Activated CD4-positive, alpha-beta T cell treated with anti-CD3 and anti-CD28 coated beads, Interleukin-2, amount 10 ng/mL, durations not matched to agents 7 days and 5 days (primary cell): ENCODE measurements at regions not wholly inside any gene's neighbourhood (a gene's known extent, or its start where the extent isn't known, plus 50 kb on each side); places are given as distances from the start of the nearest gene placed in this dataset.

Experiments used
- CTCF ChIA-PET: fragments of 350-600 bp; sonication (Branson Sonifier 250); formaldehyde crosslinking; loops from one replicate; lab custom pipeline; 2021; ENCODE audit warnings: antibody characterized with exemption; lab: Charles Lee
- POLR2A ChIA-PET: fragments of 350-600 bp; sonication (Branson Sonifier 250); formaldehyde crosslinking; loops from one replicate; lab custom pipeline; 2021; ENCODE audit warnings: antibody characterized with exemption; lab: Charles Lee
- DNase-seq: peaks from one replicate; pipeline ENCODE4 v3.0.0-alpha.2; 2020
- H3K27ac Mint-ChIP-seq: one replicate; pipeline ENCODE4 v1.8.0; 2021; ENCODE audit warnings: mild to moderate bottlenecking, moderate library complexity, mixed read lengths
- H3K27me3 Mint-ChIP-seq: one replicate; pipeline ENCODE4 v1.8.0; 2021; ENCODE audit warnings: mixed read lengths
- H3K36me3 Mint-ChIP-seq: one replicate; pipeline ENCODE4 v1.8.0; 2021; ENCODE audit warnings: low read depth, mixed read lengths
- H3K4me1 Mint-ChIP-seq: one replicate; pipeline ENCODE4 v1.8.0; 2021; ENCODE audit warnings: mixed read lengths
- H3K4me3 Mint-ChIP-seq: one replicate; pipeline ENCODE4 v1.8.0; 2021; ENCODE audit warnings: mild to moderate bottlenecking, moderate library complexity, mixed read lengths
- H3K9me3 Mint-ChIP-seq: one replicate; pipeline ENCODE4 v1.8.0; 2021; ENCODE audit warnings: mixed read lengths

- CTCF ChIA-PET = no interaction called here
- Mint-ChIP-seq H3K4me1 (no peaks in the 10 kb centered on the region), H3K36me3 (no peaks in the 10 kb centered on the region), H3K27ac (no peak overlapping the region), H3K4me3 (no peak overlapping the region), H3K27me3 (no peaks in the 10 kb centered on the region), H3K9me3 (no peaks in the 10 kb centered on the region)
- DNase-seq = no peak
- POLR2A ChIA-PET = no interaction called here
Measured at GRCh38 chr11:122173587-122173986, 57.6 kb upstream of the BLID start.

- no peak overlapping the region for H3K27ac Mint-ChIP-seq
- H3K36me3 Mint-ChIP-seq = no peaks in the 10 kb centered on the region
- no peak for DNase-seq
- no peaks in the 10 kb centered on the region for H3K27me3 Mint-ChIP-seq
- ChIA-PET CTCF (no interaction called here), POLR2A (no interaction called here)
- H3K4me3 Mint-ChIP-seq = no peak overlapping the region
- no peaks in the 10 kb centered on the region for H3K4me1 Mint-ChIP-seq
- H3K9me3 Mint-ChIP-seq = no peaks in the 10 kb centered on the region
Measured at GRCh38 chr11:122173074-122173450, 57.0 kb upstream of the BLID start.

DNA sequence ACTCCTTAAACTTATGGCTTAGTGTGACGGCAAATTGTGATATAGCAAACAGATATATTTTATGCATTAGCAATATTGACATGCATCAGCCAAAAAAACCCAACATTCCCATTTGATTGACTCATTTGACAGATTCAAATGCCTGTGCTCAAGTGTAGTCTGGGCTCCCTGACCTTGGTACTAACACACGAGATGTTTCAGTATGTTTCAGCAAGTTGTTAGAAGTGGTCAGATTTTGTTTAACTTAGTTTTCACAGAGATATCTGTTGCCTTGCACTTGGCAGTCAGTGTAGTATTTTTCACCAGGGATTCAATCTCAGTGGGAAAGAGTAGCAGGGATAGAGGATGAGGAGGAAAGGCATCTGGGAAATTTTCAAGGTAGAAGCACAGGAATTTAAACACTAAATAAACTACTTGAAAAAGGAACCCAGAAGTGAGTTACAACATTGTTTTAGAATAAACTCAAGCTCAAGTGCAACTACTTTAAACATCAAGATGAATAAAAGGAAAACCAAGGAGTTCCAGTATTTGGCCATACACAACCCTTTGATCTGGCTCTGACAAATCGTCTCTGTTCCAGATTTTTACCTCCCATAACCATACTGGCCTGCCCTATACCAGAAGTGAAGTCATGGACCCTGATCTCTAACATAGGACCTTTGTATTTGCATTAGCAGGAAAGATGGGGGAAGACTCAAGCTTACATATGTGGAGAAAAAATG lies 56.5 kb upstream of the BLID start:
- CTCF ChIA-PET = no interaction called here
- Mint-ChIP-seq H3K27ac (no peak overlapping the region), H3K4me1 (no peaks in the 10 kb centered on the region), H3K9me3 (no peaks in the 10 kb centered on the region), H3K4me3 (no peak overlapping the region), H3K36me3 (no peaks in the 10 kb centered on the region), H3K27me3 (no peaks in the 10 kb centered on the region)
- no peak for DNase-seq
- POLR2A ChIA-PET = no interaction called here

DNA sequence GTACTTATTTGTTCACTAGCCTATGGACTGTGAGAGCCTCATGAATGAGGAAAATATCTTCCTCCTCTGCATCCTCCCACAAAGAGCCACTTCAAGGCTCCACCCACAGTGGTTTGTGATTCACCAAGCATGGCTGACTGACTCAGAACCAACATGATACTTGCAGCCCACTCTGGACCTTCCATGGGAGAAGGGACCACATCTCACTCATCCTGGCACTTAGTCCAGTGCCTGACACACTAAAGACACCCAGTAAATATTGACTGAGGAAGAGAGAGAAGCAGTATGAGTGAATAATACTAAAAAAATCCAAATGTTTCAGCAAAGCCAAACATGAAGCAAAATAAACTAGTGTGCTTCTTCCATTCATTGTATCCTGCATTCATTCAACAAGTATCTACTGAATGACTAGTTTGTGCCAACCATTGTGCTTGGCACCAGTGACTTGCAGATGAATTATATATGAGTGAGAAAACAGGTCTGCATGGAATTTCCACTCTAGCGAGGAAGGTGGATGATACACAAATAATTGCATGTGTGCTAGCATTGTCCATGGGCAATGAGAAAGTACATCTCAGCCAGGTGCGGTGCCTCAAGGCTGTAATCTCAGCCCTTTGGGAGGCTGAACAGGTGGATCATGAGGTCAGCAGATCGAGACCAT lies 54.9 kb upstream of the BLID start:
- ChIA-PET POLR2A (no interaction called here), CTCF (no interaction called here)
- H3K27ac Mint-ChIP-seq = no peak overlapping the region
- no peak overlapping the region for H3K4me3 Mint-ChIP-seq
- no peaks in the 10 kb centered on the region for H3K9me3 Mint-ChIP-seq
- no peaks in the 10 kb centered on the region for H3K36me3 Mint-ChIP-seq
- DNase-seq = no peak
- no peaks in the 10 kb centered on the region for H3K4me1 Mint-ChIP-seq
- H3K27me3 Mint-ChIP-seq = no peaks in the 10 kb centered on the region

DNA sequence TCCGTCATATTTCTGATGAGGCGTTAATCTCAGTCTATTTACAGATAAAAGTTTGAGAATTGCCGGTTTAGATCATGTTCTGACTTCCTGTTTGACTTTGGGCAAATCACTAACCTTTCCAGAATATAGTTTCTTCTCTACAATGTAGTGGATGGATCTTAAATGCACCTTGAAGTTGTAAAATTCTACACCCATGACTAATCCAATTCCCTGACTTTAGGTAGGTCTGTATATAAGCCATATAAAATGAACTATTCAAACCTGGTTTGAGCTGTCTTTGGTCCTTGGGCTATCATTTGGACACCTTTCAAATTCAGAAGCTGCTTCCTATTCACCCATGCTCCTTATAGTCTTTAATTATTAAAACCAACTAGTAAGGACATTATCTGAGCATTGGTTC lies 52.2 kb upstream of the BLID start:
- no peak overlapping the region for H3K27ac Mint-ChIP-seq
- POLR2A ChIA-PET = no interaction called here
- H3K4me1 Mint-ChIP-seq = no peaks in the 10 kb centered on the region
- no peak for DNase-seq
- H3K4me3 Mint-ChIP-seq = no peak overlapping the region
- no peaks in the 10 kb centered on the region for H3K9me3 Mint-ChIP-seq
- CTCF ChIA-PET = no interaction called here
- no peaks in the 10 kb centered on the region for H3K27me3 Mint-ChIP-seq
- H3K36me3 Mint-ChIP-seq = no peaks in the 10 kb centered on the region

- DNase-seq = no peak
- H3K27me3 Mint-ChIP-seq = no peaks in the 10 kb centered on the region
- ChIA-PET CTCF (no interaction called here), POLR2A (no interaction called here)
- no peaks in the 10 kb centered on the region for H3K36me3 Mint-ChIP-seq
- no peaks in the 10 kb centered on the region for H3K9me3 Mint-ChIP-seq
- H3K27ac Mint-ChIP-seq = no peak overlapping the region
- no peaks in the 10 kb centered on the region for H3K4me1 Mint-ChIP-seq
- H3K4me3 Mint-ChIP-seq = no peak overlapping the region
Measured at GRCh38 chr11:122167100-122167499, 51.1 kb upstream of the BLID start.

GRCh38 chr11:122165607-122166371 lies 49.8 kb upstream of the BLID start:
- no peak overlapping the region for H3K4me3 Mint-ChIP-seq
- no peaks in the 10 kb centered on the region for H3K36me3 Mint-ChIP-seq
- ChIA-PET CTCF (interaction anchor here (1.3 kb wide), 1 partner anchor 12 kb away, joined by 3 read pairs; no protein-coding TSS in a partner anchor), POLR2A (no interaction called here)
- H3K9me3 Mint-ChIP-seq = no peaks in the 10 kb centered on the region
- H3K4me1 Mint-ChIP-seq = no peaks in the 10 kb centered on the region
- no peak overlapping the region for H3K27ac Mint-ChIP-seq
- no peak for DNase-seq
- H3K27me3 Mint-ChIP-seq = no peaks in the 10 kb centered on the region
